Hematopoietic multipotent progenitor cell (in vitro differentiated cells): ENCODE measurements at regions not wholly inside any gene's neighbourhood (a gene's known extent, or its start where the extent isn't known, plus 50 kb on each side); places are given as distances from the start of the nearest gene placed in this dataset.

Experiments used
- DNase-seq, 3 donors: peaks; one replicate each; pipeline ENCODE4 v3.0.0-alpha.2; 2011 to 2015; ENCODE audit warnings: low read depth in 2 of 3, low spot score in 2 of 3

DNA sequence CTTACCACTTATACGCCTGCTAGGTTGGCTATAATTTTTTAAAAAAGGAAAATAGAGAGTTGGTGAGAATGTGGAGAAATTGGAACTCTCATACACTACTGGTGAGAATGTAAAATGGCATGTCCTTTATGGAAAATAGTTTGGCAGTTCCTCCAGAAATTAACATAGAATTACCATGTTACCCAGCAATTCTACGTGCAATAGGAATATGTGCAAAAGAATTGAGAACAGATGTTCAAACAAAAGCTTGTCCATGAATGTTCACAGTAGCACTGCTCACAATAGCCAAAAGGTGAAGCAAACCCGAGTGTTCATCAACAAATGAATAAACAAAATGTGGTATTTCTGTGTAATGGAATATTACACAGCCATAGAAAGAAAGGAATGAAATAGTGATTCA lies 592.2 kb downstream of the DHX35 start:
- DNase-seq = no peak

GRCh38 chr20:39553120-39553519 lies 591.0 kb downstream of the DHX35 start:
- no peak for DNase-seq

GRCh38 chr20:39549733-39550132 lies 587.6 kb downstream of the DHX35 start:
- DNase-seq = no peak

DNA sequence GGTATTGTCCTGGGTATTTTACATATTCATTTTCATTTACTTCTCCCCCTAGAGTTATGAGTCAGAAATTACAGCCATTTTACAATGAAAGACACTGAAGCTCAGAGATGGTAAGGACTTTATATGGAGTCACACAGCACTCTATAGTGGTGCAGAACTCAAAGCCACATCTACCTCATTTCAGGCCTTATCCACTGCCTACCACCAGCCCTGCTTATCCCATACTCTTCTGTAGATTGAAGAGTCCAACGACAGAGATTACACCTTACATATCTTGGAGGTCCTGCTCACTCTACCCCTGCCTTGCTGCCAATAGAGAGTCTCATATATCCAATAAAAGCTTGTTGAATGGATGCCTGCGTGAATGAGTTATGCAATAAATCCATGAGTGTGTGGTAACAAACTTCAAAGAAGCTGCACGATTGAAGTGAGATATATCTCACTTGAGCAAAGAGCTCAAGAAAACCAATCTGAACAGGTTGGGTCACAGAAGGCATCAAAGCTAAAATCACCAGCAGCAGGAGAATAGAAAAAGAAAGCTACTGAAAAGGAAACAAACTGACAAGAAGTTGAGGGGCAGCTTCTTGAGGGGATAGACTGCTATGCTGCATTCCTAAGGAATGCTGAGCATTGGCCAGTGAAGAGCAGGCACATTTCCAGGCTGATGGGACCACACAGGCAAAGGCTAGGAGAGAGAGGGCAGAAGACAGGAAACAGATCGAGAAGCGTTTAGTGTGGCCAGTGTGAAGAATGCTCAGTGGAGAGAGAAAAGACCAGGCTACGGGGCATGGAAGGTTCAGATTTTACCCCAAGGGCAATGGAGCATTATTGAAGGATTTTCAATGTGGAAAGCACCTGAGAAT lies 585.6 kb downstream of the DHX35 start:
- DNase-seq = no peak

DNA sequence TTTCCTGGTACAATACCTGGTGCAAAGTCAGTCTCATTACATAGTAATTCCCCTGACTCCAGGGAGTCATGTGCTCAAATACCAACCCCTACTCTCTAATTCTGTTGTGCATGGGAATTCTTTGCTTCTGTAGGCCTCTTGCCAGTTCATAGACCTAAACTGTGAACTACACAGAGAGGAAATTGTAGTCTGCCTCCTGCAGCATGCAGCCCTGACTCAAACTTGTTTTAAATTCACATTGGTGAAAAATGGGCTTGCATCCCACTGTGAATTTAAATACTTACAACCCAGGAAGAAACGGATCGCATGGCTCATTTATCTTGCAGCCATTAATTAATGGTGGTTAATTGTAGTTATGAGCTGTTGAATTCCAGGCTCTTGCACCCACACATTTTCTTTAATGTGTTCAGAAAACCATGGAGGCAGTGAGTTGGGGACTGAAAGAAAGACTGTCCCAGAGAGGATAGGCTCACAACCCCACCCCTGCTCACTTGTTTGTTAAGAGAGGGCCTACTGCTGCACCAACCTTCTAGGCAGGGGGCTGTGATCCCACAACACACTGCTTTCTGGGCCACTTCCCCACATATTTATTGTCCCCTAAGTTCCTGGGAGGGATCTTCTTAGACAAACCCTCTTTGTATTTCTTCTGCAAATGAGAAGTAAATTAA lies 579.1 kb downstream of the DHX35 start:
- DNase-seq = no peak

GRCh38 chr20:39538317-39538716 lies 576.2 kb downstream of the DHX35 start:
- DNase-seq = no peak

DNA sequence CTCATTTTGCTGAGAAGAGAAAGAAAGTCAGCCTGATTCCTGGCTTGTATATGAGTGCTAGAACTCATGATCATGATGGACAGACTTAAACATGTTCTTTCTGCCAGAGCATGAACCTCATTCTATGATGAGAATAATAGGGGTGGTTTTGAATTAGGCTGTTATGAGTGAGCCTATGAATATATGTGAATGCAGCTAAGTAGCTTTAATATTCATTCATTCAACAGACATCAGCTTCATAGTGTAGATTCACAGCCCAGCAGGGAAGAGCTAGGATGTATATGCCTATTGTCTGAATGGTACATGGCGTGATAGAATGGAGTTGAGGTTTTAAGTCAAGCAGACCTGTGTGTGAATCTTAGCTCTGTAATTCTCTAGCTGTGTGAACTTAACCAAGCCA lies 573.2 kb downstream of the DHX35 start:
- no peak for DNase-seq

GRCh38 chr20:39534846-39535245 lies 572.7 kb downstream of the DHX35 start:
- DNase-seq = no peak

- no peak for DNase-seq
Observed at GRCh38 chr20:39533858-39534257, 571.7 kb downstream of the DHX35 start.

- DNase-seq = no peak
Observed at GRCh38 chr20:39532205-39532604, 570.1 kb downstream of the DHX35 start.

DNA sequence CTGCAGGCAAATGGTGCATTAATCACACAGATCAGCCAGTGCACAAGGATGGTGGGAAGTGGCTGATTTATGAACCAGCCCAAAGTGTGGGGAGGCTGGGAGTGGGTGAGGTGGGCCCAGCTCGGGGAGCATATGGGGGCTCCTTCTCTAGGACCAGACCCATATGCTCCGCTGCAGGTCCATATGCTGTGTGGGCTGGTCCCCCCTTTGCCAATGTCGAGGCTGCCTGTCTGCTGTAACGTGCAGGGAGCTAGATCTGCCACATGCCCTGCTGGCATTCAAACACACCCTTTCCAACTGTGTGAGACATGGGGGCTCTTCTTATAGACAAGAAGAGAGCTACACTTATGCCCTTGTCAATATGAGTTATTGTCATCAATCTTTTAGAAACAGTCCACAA lies 566.3 kb downstream of the DHX35 start:
- DNase-seq = no peak

- no peak for DNase-seq
Observed at GRCh38 chr20:39524371-39524911, 562.3 kb downstream of the DHX35 start.

GRCh38 chr20:39523405-39523804 lies 561.3 kb downstream of the DHX35 start:
- DNase-seq = no peak

DNA sequence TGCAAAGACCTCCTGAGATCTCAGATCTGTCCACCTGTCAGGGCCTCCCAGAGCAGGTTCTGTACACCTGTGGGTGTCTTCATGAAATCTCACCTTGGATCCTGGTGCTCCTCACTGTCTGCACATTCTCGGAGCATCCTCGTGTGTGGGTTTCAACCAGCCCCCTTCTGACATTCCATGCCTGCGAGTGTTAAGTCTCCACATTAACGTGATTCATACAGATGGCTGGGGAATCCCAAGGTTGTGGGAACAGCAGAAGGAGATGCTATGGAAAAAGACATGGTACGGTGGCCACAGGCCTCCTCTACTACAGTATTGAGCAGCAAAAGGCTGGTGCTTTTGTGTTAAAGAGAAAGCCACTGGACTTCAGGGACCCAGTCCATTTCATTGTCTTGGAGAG lies 556.5 kb downstream of the DHX35 start:
- DNase-seq = no peak

DNA sequence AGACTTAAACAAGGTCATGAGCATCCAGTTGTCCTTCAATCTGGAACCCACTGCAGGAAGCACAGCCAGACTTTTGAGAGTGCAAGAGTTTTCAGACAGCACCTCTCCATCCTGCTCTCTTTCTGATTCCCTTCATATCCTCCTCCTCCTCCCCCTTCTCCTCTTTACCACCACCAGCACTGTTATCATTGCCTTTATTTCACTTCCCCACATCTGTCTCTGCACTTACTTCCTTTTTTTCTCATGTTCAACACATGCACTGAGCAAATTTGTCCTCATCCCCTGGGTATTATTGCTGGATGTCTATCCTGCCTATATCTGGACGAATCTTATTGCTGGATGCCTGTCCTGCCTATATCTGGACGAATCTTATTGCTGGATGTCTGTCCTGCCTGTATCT lies 554.8 kb downstream of the DHX35 start:
- DNase-seq = no peak

DNA sequence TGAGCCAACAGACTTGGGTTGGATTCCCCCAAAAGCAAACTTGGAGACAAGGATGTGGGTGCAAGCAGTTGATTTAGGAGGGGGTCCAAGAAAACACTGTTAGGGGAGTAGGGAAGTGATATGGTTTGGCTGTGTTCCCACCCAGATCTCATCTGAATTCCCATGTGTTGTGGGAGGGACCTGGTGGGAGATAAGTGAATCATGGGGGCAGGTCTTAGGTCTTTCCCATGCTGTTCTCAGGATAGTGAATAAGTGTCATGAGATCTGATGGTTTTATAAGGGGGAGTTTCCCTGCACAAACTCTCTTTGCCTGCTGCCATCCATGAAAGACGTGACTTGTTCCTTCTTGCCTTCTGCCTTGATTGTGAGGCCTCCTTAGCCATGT lies 542.6 kb downstream of the DHX35 start:
- no peak for DNase-seq

- DNase-seq = no peak
Observed at GRCh38 chr20:39503902-39504709, 542.0 kb downstream of the DHX35 start.

GRCh38 chr20:39492223-39492797 lies 530.2 kb downstream of the DHX35 start:
- DNase-seq = no peak

DNA sequence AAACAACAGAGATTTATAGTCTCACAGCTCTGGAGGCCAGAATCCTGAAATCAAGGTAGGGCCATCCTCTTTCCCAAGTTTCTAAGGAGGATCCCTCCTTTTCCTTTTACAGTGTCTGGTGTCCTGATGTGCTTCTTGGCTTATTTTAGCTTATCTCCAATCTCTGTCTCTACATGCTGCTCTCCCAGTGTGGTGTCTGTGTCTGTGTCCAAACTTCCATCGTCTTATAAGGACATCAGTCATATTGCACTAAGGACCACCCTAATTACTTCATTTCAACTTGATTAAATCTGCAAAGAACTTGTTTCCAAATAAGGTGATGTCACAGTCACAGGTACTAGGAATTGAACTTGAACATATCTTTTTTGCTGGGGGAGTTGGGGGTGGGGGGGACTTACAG lies 529.6 kb downstream of the DHX35 start:
- DNase-seq = no peak

DNA sequence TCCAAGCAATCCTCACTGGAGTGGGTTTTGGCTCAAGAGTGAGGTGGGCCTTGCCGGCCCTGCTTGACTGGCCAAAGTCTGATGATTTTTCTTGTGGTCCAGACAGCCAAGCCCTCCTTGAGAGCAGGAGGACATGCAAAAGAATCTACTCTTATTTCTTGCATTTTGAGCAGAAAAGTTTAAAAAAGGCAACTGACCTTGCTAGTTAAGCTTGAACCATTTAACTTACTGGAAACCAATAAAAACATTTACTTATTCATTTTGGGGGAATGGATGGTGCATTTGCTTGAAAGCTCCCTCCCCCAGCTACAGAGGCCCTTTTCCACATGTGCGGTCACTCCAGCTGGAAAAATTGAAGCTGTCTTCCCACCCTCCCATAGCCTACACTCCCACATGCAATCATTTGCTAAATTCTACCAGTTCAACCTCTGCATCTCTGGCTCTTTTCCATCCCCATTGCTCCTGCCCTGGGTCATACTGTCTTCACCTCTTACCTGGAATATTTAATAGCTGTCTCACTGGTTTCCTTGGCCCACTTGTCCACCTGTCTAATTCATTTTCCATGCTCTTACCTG lies 527.9 kb downstream of the DHX35 start:
- no peak for DNase-seq
